ENCODE measurements at regions not wholly inside any gene's neighbourhood (a gene's known extent, or its start where the extent isn't known, plus 50 kb on each side); places are given as distances from the start of the nearest gene placed in this dataset.

DNA sequence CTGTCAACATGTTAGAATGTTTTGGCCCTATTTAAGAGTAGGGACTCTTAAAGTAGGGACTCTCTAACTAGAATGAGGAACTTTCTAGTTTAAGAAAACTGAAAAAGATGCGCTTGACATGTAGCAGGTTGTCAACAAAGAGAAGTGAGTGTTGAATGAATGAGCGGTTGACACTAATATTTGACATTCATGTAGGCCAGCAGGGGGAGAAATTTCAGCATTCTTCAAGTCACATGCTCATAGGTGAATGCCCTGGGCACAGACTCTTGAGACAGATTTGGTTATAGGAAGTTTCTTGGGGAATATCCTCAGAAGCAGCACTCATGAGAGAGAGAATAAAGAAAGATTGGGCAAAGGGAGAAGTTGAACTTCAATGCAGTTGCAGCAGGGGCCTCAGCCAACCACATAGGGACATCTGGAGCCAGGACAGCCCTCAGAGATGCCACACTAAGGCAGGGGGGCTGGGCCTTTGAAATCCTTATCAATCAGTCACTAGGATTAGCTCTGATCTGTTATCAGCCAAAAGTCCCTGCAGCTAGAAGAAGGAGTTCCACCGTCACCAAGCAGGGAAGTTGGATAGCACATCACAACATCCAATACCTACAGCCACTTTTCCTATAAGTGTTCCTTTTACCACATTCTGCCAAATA is 145.1 kb upstream of the FKBP1C start:
- DNase-seq (ENCODE audit: low read depth, low spot score) (no peak), FAIRE-seq (no peak)
- TF ChIP-seq EZH2 (IDR thresholded peaks at IDR 0.05; ENCODE audit: low read length) = no peak
- TF ChIP-seq, protein P1, sequence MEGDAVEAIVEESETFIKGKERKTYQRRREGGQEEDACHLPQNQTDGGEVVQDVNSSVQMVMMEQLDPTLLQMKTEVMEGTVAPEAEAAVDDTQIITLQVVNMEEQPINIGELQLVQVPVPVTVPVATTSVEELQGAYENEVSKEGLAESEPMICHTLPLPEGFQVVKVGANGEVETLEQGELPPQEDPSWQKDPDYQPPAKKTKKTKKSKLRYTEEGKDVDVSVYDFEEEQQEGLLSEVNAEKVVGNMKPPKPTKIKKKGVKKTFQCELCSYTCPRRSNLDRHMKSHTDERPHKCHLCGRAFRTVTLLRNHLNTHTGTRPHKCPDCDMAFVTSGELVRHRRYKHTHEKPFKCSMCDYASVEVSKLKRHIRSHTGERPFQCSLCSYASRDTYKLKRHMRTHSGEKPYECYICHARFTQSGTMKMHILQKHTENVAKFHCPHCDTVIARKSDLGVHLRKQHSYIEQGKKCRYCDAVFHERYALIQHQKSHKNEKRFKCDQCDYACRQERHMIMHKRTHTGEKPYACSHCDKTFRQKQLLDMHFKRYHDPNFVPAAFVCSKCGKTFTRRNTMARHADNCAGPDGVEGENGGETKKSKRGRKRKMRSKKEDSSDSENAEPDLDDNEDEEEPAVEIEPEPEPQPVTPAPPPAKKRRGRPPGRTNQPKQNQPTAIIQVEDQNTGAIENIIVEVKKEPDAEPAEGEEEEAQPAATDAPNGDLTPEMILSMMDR (optimal IDR thresholded peaks at IDR 0.05 in 1 of 3, IDR thresholded peaks at IDR 0.05 in 1 of 3, conservative IDR thresholded peaks at IDR 0.05 in 1 of 3; ENCODE audit: extremely low read depth in 1 of 3, insufficient read depth in 2 of 3, low read length in 3 of 3) = peak in 1 of 3 experiments; percentile 7
- H3K9me3 ChIP-seq (ENCODE audit: control insufficient read depth, low read depth, low read length) = no peaks in the 10 kb centered on the region
- H3K79me2 ChIP-seq (ENCODE audit: control insufficient read depth, insufficient read depth, low read length) = no peaks in the 10 kb centered on the region
- H3K27me3 ChIP-seq (ENCODE audit: control insufficient read depth, extremely low read depth, insufficient read depth, low read length) = no peaks in the 10 kb centered on the region
- no peak overlapping the region for H3K4me3 ChIP-seq (ENCODE audit: control insufficient read depth in 2 of 3, extremely low read depth in 1 of 3, insufficient read depth in 2 of 3, low read depth in 1 of 3, low read length in 3 of 3)
- dilution Hi-C loops (cut with MboI; ENCODE audit: extremely low pct_ligation_motif_present, low sequenced_read_pairs) = no loop called here
- no peaks in the 10 kb centered on the region for H3K36me3 ChIP-seq (ENCODE audit: control insufficient read depth in 2 of 2, extremely low read depth in 1 of 2, insufficient read depth in 2 of 2, low read length in 2 of 2)
- H3K27ac ChIP-seq (ENCODE audit: control insufficient read depth, insufficient read depth, low read length) = no peak overlapping the region
- H3K4me1 ChIP-seq (ENCODE audit: control insufficient read depth, extremely low read depth, insufficient read depth, low read length) = no peaks in the 10 kb centered on the region
- H3K9me1 ChIP-seq (ENCODE audit: control insufficient read depth, extremely low read depth, insufficient read depth, low read length) = no peaks in the 10 kb centered on the region
- no peak overlapping the region for H2AFZ ChIP-seq (ENCODE audit: control insufficient read depth, low read length)
- no peaks in the 10 kb centered on the region for H4K20me1 ChIP-seq (ENCODE audit: control insufficient read depth, extremely low read depth, insufficient read depth, low read length)
- no peak overlapping the region for H3K9ac ChIP-seq (ENCODE audit: control insufficient read depth, extremely low read depth, insufficient read depth, low read length)
- no peak overlapping the region for H3K4me2 ChIP-seq (ENCODE audit: control insufficient read depth, extremely low read depth, insufficient read depth, low read depth, low read length)

DNA sequence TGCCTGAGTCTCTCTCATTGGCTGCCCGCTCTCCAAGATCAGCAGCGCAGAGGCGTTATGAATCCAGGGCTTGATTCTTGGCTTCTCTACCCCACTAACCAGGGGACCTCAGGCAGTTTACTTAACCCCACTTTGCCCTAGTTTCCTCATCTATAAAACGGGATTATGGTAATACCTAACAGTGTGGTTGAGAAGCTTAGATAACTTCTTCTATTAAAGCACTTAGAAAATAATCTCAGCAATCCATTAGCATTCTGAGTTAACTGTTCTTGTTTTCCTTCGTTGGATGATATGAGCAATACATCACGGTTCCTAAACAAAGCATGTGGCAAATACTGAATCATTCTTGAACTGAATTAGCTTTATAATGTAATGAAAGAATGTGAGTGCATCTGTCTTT is 116.3 kb upstream of the FKBP1C start:
- dilution Hi-C loops (cut with MboI; ENCODE audit: extremely low pct_ligation_motif_present, low sequenced_read_pairs) = no loop called here
- Histone ChIP-seq H4K20me1 (ENCODE audit: control insufficient read depth, extremely low read depth, insufficient read depth, low read length) (no peaks in the 10 kb centered on the region), H3K79me2 (ENCODE audit: control insufficient read depth, insufficient read depth, low read length) (no peaks in the 10 kb centered on the region), H3K9me1 (ENCODE audit: control insufficient read depth, extremely low read depth, insufficient read depth, low read length) (no peaks in the 10 kb centered on the region), H3K9me3 (ENCODE audit: control insufficient read depth, low read depth, low read length) (no peaks in the 10 kb centered on the region), H3K27me3 (ENCODE audit: control insufficient read depth, extremely low read depth, insufficient read depth, low read length) (no peaks in the 10 kb centered on the region), H2AFZ (ENCODE audit: control insufficient read depth, low read length) (no peak overlapping the region), H3K9ac (ENCODE audit: control insufficient read depth, extremely low read depth, insufficient read depth, low read length) (no peak overlapping the region), H3K4me3 (ENCODE audit: control insufficient read depth in 2 of 3, extremely low read depth in 1 of 3, insufficient read depth in 2 of 3, low read depth in 1 of 3, low read length in 3 of 3) (no peak overlapping the region), H3K27ac (ENCODE audit: control insufficient read depth, insufficient read depth, low read length) (no peak overlapping the region), H3K4me2 (ENCODE audit: control insufficient read depth, extremely low read depth, insufficient read depth, low read depth, low read length) (no peak overlapping the region), H3K36me3 (ENCODE audit: control insufficient read depth in 2 of 2, extremely low read depth in 1 of 2, insufficient read depth in 2 of 2, low read length in 2 of 2) (no peaks in the 10 kb centered on the region), H3K4me1 (ENCODE audit: control insufficient read depth, extremely low read depth, insufficient read depth, low read length) (no peaks in the 10 kb centered on the region)
- no peak for FAIRE-seq
- no peak for DNase-seq (ENCODE audit: low read depth, low spot score)
- TF ChIP-seq EZH2 (IDR thresholded peaks at IDR 0.05; ENCODE audit: low read length) = no peak
- TF ChIP-seq, protein P1 (optimal IDR thresholded peaks at IDR 0.05 in 1 of 3, IDR thresholded peaks at IDR 0.05 in 1 of 3, conservative IDR thresholded peaks at IDR 0.05 in 1 of 3; ENCODE audit: extremely low read depth in 1 of 3, insufficient read depth in 2 of 3, low read length in 3 of 3) = no peak
